Neuronal stem cell (in vitro differentiated cells): ENCODE measurements at regions not wholly inside any gene's neighbourhood (a gene's known extent, or its start where the extent isn't known, plus 50 kb on each side); places are given as distances from the start of the nearest gene placed in this dataset.

Source experiments
- DNase-seq: peaks from one replicate; pipeline ENCODE4 v3.0.0-alpha.2; 2013; ENCODE audit warnings: low spot score
- H2AFZ ChIP-seq: one replicate; pipeline ENCODE4 v1.6.1; 2013; ENCODE audit warnings: mild to moderate bottlenecking, low read length, inconsistent platforms
- H2AK5ac ChIP-seq: 2 replicates; pipeline ENCODE4 v1.6.1; 2013; ENCODE audit warnings: low read depth, mild to moderate bottlenecking, inconsistent platforms, low read length, moderate library complexity, mixed read lengths
- H2BK120ac ChIP-seq: 2 replicates; pipeline ENCODE4 v1.6.1; 2013; ENCODE audit warnings: low read depth, mild to moderate bottlenecking, inconsistent platforms, low read length, moderate library complexity, mixed read lengths
- H2BK12ac ChIP-seq: one replicate; pipeline ENCODE4 v1.6.1; 2013; ENCODE audit warnings: low read length, inconsistent platforms
- H2BK15ac ChIP-seq: 2 replicates; pipeline ENCODE4 v1.6.1; 2013; ENCODE audit warnings: mild to moderate bottlenecking, low read length, inconsistent platforms, mixed read lengths
- H2BK5ac ChIP-seq: one replicate; pipeline ENCODE4 v1.6.1; 2013; ENCODE audit warnings: inconsistent platforms, mild to moderate bottlenecking, low read length, moderate library complexity
- H3K14ac ChIP-seq: one replicate; pipeline ENCODE4 v1.6.1; 2013; ENCODE audit warnings: low read length, inconsistent platforms
- H3K18ac ChIP-seq: 2 replicates; pipeline ENCODE4 v1.6.1; 2013; ENCODE audit warnings: low read length, inconsistent platforms
- H3K23ac ChIP-seq: 2 replicates; pipeline ENCODE4 v1.6.1; 2013; ENCODE audit warnings: low read depth, mild to moderate bottlenecking, mixed read lengths, low read length, inconsistent platforms; ENCODE audit not compliant: poor library complexity
- H3K27ac ChIP-seq: replicated peaks from 3 replicates; pipeline ENCODE4 v1.5.1; 2013; ENCODE audit warnings: low read length, inconsistent platforms
- H3K27me3 ChIP-seq, 3 experiments: 2 replicates each; pipeline ENCODE4 v1.6.1; 2013; ENCODE audit warnings: low read length in 3 of 3, mild to moderate bottlenecking in 2 of 3, inconsistent platforms in 1 of 3, low read depth in 1 of 3, mixed read lengths in 1 of 3, moderate library complexity in 1 of 3; ENCODE audit not compliant: control insufficient read depth in 3 of 3, insufficient read depth in 3 of 3
- H3K36me3 ChIP-seq, 2 donors: replicated peaks in 1 of 2; 2 replicates each; pipeline ENCODE4 v1.6.1; 2013; ENCODE audit warnings: low read length in 2 of 2; ENCODE audit not compliant: control insufficient read depth in 2 of 2, insufficient read depth in 2 of 2
- H3K4ac ChIP-seq: 2 replicates; pipeline ENCODE4 v1.6.1; 2013; ENCODE audit warnings: inconsistent platforms, mild to moderate bottlenecking, low read length, moderate library complexity
- H3K4me1 ChIP-seq, 2 donors: 1 replicate in 1 of 2; 2 replicates in 1 of 2; pipeline ENCODE4 v1.6.1; 2013; ENCODE audit warnings: low read length in 2 of 2, low read depth in 1 of 2; ENCODE audit not compliant: control insufficient read depth in 2 of 2, insufficient read depth in 1 of 2
- H3K4me2 ChIP-seq: one replicate; pipeline ENCODE4 v1.6.1; 2013; ENCODE audit warnings: mild to moderate bottlenecking, low read length, inconsistent platforms; ENCODE audit not compliant: insufficient read depth, poor library complexity, severe bottlenecking
- H3K4me3 ChIP-seq, 2 donors: 2 replicates each; pipeline ENCODE4 v1.5.1; 2013; ENCODE audit warnings: low read length in 2 of 2, mild to moderate bottlenecking in 2 of 2, inconsistent platforms in 1 of 2, moderate library complexity in 1 of 2
- H3K79me1 ChIP-seq: one replicate; pipeline ENCODE4 v1.6.1; 2013; ENCODE audit warnings: low read depth, mild to moderate bottlenecking, inconsistent platforms, low read length, moderate library complexity
- H3K9ac ChIP-seq: one replicate; pipeline ENCODE4 v1.6.1; 2013; ENCODE audit warnings: mild to moderate bottlenecking, low read depth, low read length, inconsistent platforms; ENCODE audit not compliant: poor library complexity
- H3K9me3 ChIP-seq, 2 donors: replicated peaks in 1 of 2; 2 replicates each; pipeline versions ENCODE3 to v1.6.1; 2013; ENCODE audit warnings: low read length in 2 of 2, mild to moderate bottlenecking in 2 of 2, inconsistent platforms in 1 of 2, low read depth in 1 of 2, mixed read lengths in 1 of 2, moderate library complexity in 1 of 2; ENCODE audit not compliant: control insufficient read depth in 2 of 2, insufficient read depth in 1 of 2
- H4K8ac ChIP-seq: one replicate; pipeline ENCODE4 v1.6.1; 2013; ENCODE audit warnings: low read depth, mild to moderate bottlenecking, inconsistent platforms, low read length, moderate library complexity
- H4K91ac ChIP-seq: one replicate; pipeline ENCODE4 v1.6.1; 2013; ENCODE audit warnings: low read length, low read depth, mild to moderate bottlenecking, inconsistent platforms; ENCODE audit not compliant: poor library complexity
- WGBS, 2 donors: extraction: QIAGEN DNeasy Blood & Tissue Kit; methylation state at CpG; one replicate each; pipeline ENCODE4 v1.1.7; 2013; ENCODE audit warnings: missing lambda C conversion rate in 2 of 2, mixed read lengths in 1 of 2; ENCODE audit not compliant: insufficient read length in 2 of 2, insufficient replicate concordance in 1 of 2; ENCODE audit errors: extremely low coverage in 2 of 2; 5-methylcytosine and 5-hydroxymethylcytosine counted together

DNA sequence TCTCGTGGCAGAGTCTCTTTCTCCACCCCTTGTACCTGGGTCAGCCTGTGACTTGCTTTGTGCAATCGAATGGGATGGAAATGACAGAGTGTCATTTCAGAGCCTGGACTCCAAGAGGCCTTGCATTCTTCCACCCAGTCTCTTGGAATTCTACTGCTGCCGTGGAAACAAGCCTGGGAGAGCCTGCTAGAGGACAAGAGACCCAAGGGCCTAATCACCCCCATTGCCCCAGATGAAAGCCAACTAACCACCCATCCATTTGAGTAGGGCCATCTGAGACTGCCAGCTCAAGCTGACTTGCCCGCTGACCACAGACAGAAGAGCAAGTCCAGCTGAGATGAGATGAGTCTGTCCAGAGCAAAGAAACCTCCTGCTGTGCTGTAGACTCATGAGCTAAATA lies 201.6 kb downstream of the PTPRU start:
- H2BK120ac ChIP-seq: no peak overlapping the region
- no peak overlapping the region for H3K4me2 ChIP-seq
- H3K36me3 ChIP-seq: no peaks in the 10 kb centered on the region
- no peak overlapping the region for H3K4ac ChIP-seq
- H2BK5ac ChIP-seq: no peak overlapping the region
- H3K79me1 ChIP-seq: no peaks in the 10 kb centered on the region
- H3K18ac ChIP-seq: no peak overlapping the region
- H3K4me1 ChIP-seq: peaks cover 0 to 5% of the 10 kb centered on the region in 2 donors
- no peak overlapping the region for H3K23ac ChIP-seq
- no peak overlapping the region for H2BK12ac ChIP-seq
- H3K9ac ChIP-seq: no peak overlapping the region
- no CpG with 5 or more reads among the region's 4 CpGs for WGBS, 2 donors
- no peak overlapping the region for H4K91ac ChIP-seq
- H3K4me3 ChIP-seq: no peak overlapping the region
- H2AFZ ChIP-seq: no peak overlapping the region
- no peak overlapping the region for H3K27ac ChIP-seq
- no peak overlapping the region for H3K14ac ChIP-seq
- no peak overlapping the region for H2AK5ac ChIP-seq
- no peaks in the 10 kb centered on the region for H3K9me3 ChIP-seq
- DNase-seq: no peak
- peaks cover 0 to 2% (median 0%) of the 10 kb centered on the region in 3 experiments for H3K27me3 ChIP-seq
- no peak overlapping the region for H2BK15ac ChIP-seq
- H4K8ac ChIP-seq: no peak overlapping the region

GRCh38 chr1:29436181-29436785 lies 200.0 kb downstream of the PTPRU start:
- Histone ChIP-seq H2AFZ (no peak overlapping the region), H3K4me3 (no peak overlapping the region), H3K23ac (no peak overlapping the region), H2AK5ac (no peak overlapping the region), H3K14ac (no peak overlapping the region), H2BK12ac (no peak overlapping the region), H2BK5ac (peak overlapping the region; percentile 27), H3K9ac (no peak overlapping the region), H3K27ac (no peak overlapping the region), H2BK120ac (peak overlapping the region; percentile 27), H3K9me3 (no peaks in the 10 kb centered on the region), H3K79me1 (no peaks in the 10 kb centered on the region), H3K4me1 (peaks cover 0 to 5% of the 10 kb centered on the region in 2 donors), H4K91ac (no peak overlapping the region), H3K36me3 (no peaks in the 10 kb centered on the region), H3K18ac (no peak overlapping the region), H3K4ac (no peak overlapping the region), H4K8ac (no peak overlapping the region), H2BK15ac (no peak overlapping the region), H3K4me2 (no peak overlapping the region), H3K27me3 (no peaks in the 10 kb centered on the region)
- WGBS, 2 donors: no CpG with 5 or more reads among the region's 4 CpGs
- DNase-seq: no peak

GRCh38 chr1:29433830-29434229 lies 197.5 kb downstream of the PTPRU start:
- no peak overlapping the region for H3K4ac ChIP-seq
- no peak for DNase-seq
- H3K4me2 ChIP-seq: no peak overlapping the region
- H2BK5ac ChIP-seq: no peak overlapping the region
- H3K27me3 ChIP-seq: no peaks in the 10 kb centered on the region
- no peak overlapping the region for H2AFZ ChIP-seq
- peaks cover 0 to 3% of the 10 kb centered on the region in 2 donors for H3K9me3 ChIP-seq
- H2AK5ac ChIP-seq: no peak overlapping the region
- no peak overlapping the region for H3K23ac ChIP-seq
- H4K8ac ChIP-seq: no peak overlapping the region
- no peak overlapping the region for H3K4me3 ChIP-seq
- no peaks in the 10 kb centered on the region for H3K79me1 ChIP-seq
- H3K14ac ChIP-seq: no peak overlapping the region
- no peaks in the 10 kb centered on the region for H3K36me3 ChIP-seq
- H2BK12ac ChIP-seq: no peak overlapping the region
- H4K91ac ChIP-seq: no peak overlapping the region
- H3K9ac ChIP-seq: no peak overlapping the region
- no peak overlapping the region for H2BK15ac ChIP-seq
- WGBS, 2 donors: no CpG with 5 or more reads among the region's 3 CpGs
- H2BK120ac ChIP-seq: no peak overlapping the region
- H3K4me1 ChIP-seq: peaks cover 0 to 3% of the 10 kb centered on the region in 2 donors
- H3K18ac ChIP-seq: no peak overlapping the region
- no peak overlapping the region for H3K27ac ChIP-seq

DNA sequence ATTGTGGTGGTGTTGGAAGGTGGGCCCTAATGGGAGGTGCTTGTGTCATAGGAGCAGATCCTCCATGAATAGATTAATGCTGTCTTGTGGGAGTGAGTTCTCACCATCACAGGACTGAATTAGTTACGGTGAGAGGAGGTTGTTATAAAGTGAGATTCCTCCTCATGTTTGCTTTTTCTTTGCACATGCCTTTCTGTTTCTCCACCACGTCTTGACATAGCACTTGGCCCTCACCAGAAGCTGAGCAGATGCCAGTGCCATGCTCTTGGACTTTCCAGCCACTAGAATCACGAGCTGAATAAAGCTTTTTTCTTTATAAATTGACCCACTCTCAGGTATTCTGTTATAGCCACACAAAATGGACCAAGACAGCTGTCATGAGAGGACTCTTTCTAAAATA lies 194.8 kb downstream of the PTPRU start:
- Histone ChIP-seq H2BK12ac (no peak overlapping the region), H3K27ac (no peak overlapping the region), H4K91ac (no peak overlapping the region), H4K8ac (no peak overlapping the region), H3K9ac (no peak overlapping the region), H2BK5ac (no peak overlapping the region), H3K18ac (no peak overlapping the region), H3K14ac (no peak overlapping the region), H3K79me1 (no peaks in the 10 kb centered on the region), H3K4me1 (no peaks in the 10 kb centered on the region), H2BK120ac (no peak overlapping the region), H3K4me2 (no peak overlapping the region), H2AFZ (no peak overlapping the region), H3K27me3 (no peaks in the 10 kb centered on the region), H3K4ac (no peak overlapping the region), H3K36me3 (no peaks in the 10 kb centered on the region), H2AK5ac (no peak overlapping the region), H3K4me3 (no peak overlapping the region), H3K23ac (no peak overlapping the region), H3K9me3 (peaks cover 0 to 5% of the 10 kb centered on the region in 2 donors), H2BK15ac (no peak overlapping the region)
- no CpG with 5 or more reads among the region's 3 CpGs for WGBS, 2 donors
- no peak for DNase-seq
